ENCODE measurements at regions not wholly inside any gene's neighbourhood (a gene's known extent, or its start where the extent isn't known, plus 50 kb on each side); places are given as distances from the start of the nearest gene placed in this dataset.
"Not testable (repeated sequence)": the region's sequence is repeated elsewhere in the genome, so short reads cannot be mapped to it uniquely, and the experiment has no call there.

GRCh38 chr3:25945836-25946235 lies 155.9 kb downstream of the OXSM start:
- no peak for DNase-seq (ENCODE audit: low read depth)

DNA sequence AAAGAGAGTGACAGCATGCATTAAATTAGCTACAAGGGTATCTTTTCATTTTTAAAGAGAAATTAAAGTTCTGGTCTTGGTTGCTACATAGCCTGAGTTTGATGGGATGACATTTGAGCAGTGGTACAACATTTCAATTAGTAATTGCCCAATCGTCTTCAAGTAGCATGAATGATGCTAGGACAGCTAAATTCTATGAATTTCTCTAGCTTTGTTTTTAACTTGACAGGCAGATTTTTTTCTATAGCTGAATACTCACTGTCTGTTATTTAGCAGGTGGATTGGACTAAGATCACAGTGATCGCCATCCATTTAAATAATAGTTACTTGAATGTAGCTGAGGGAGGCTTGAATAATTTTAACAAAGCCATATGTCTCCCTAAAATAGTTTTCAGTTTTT lies 162.2 kb downstream of the OXSM start:
- DNase-seq (ENCODE audit: low read depth), result no peak

- no peak for DNase-seq (ENCODE audit: low read depth)
Observed at GRCh38 chr3:25957026-25957425, 167.1 kb downstream of the OXSM start.

- no peak for DNase-seq (ENCODE audit: low read depth)
Observed at GRCh38 chr3:25960776-25961175, 170.9 kb downstream of the OXSM start.

DNA sequence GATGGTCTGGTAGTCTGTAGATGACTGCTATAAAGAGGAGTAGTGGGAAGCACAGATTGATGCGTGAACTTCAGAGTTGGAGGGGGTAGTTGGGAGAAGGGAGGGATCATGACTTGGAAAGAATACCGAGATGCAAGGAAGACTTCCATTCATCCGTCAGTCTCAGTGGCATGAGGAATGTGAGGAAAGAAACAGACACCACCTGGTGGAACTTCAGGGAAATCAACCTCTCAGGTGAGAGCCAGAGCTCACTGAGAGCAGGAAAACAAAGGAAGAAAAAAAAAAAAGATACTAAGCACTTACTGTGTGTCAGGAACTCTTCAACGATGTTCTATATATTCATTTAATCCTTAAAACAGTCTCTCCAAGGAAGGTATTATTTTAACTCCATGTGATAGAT lies 172.4 kb downstream of the OXSM start:
- DNase-seq (ENCODE audit: low read depth), result no peak

GRCh38 chr3:25964141-25964540 lies 174.3 kb downstream of the OXSM start:
- DNase-seq (ENCODE audit: low read depth), result no peak

- no peak for DNase-seq (ENCODE audit: low read depth)
Observed at GRCh38 chr3:25967385-25967784, 177.5 kb downstream of the OXSM start.

DNA sequence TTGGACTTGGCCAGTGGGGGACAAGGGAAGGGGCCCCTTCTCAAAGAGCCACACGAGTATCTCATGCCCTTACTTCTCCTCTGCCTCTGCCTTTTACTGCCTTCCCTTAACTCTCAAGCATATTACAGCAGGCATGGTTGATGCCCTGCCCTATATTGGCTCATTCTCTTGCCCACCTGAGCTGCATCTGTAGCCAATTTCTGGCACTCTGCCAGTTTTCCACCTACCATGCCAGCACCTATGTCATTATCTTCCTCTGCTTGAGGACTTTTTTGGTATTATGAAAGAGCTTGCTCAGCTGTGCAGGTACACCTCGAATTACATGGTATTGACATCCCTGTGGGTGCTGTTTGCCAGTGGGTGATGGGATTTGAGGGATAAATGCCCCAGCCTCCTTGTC lies 181.8 kb downstream of the OXSM start:
- no peak for DNase-seq (ENCODE audit: low read depth)

- no peak for DNase-seq (ENCODE audit: low read depth)
Observed at GRCh38 chr3:25973122-25973521, 183.2 kb downstream of the OXSM start.

DNA sequence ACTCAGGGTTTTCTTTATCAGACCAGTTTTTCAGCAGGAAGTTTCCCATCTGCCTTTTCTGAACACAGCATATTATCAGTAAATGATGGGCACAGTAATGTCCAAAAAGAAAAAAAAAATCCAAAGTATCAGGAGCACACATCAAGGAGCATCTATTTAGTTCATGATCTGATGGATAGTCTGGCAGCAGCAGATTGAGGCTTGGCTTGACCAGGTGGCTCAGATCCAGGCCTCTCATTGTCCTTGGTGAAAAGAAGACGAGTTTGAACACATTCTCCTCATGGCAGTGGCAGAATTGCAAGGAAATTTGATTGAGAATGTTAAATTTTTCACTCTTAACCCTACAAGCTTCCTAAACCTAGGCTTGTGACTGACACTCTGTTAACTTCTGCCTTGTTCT lies 192.9 kb downstream of the OXSM start:
- no peak for DNase-seq (ENCODE audit: low read depth)

DNA sequence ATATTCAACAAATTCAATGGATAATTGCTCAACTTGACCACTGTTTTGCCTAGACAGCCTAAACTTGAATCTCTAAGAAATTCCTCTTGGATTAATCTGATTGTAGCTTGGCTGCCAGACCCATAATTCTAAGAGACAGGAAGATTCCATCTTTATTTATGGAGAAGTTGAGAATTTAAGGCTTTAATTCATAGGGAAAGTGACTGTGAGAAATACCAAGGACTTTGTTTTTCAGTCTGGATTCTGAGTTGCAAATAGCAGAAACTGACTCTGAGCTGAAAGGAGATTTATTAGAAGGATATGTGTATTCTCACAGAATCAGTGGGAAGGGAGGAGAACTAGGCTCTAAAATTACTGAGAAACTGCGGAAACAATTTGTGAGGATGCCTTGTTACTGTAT lies 195.7 kb downstream of the OXSM start:
- DNase-seq (ENCODE audit: low read depth), result no peak

- no peak for DNase-seq (ENCODE audit: low read depth)
Observed at GRCh38 chr3:25992606-25993005, 202.7 kb downstream of the OXSM start.

- DNase-seq (ENCODE audit: low read depth), result no peak
Observed at GRCh38 chr3:26004172-26004571, 214.3 kb downstream of the OXSM start.

DNA sequence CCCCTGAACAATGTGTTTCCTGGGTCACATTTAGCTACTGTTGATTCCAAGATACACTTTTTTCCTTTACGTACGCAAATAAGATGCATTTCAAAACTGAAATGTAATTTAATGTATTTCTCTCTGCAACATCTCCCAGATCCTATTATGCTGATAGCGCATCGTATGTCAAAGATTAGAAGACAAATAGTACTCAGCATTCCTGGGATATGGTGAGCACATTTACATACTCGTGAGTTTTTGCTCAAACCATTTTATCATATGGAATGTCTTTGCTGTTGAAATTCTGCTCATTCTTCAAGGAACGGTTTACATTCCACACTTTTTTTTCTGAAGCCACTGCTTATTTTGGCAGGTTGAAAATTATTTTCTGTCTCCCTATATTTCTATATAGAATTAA lies 221.4 kb downstream of the OXSM start:
- no peak for DNase-seq (ENCODE audit: low read depth)

DNA sequence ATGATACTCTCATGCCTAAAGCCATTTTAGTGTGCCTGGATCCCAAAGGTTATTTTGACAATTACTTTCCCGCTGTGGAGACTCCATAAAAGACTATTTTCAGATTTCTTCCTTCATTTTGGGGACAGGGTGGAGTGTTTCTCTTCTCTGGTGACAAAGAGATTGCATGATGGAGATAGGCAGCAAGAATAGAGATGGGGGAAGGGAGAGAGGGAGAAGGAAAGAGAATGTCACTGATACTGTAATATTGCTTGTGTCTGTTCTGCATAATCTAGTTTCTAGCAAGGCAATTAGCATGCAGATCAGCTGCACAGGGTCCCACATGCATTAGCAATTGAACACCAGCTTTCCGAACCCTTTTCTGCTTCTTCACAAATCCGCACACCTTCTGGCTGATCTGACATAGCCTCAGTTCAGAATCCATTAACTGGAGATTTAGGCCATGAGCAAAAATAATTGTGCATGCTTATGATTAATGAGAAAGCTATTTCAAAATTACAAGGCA lies 222.4 kb downstream of the OXSM start:
- DNase-seq (ENCODE audit: low read depth), result no peak

- DNase-seq (ENCODE audit: low read depth), result no peak
Observed at GRCh38 chr3:26015752-26016151, 225.9 kb downstream of the OXSM start.

DNA sequence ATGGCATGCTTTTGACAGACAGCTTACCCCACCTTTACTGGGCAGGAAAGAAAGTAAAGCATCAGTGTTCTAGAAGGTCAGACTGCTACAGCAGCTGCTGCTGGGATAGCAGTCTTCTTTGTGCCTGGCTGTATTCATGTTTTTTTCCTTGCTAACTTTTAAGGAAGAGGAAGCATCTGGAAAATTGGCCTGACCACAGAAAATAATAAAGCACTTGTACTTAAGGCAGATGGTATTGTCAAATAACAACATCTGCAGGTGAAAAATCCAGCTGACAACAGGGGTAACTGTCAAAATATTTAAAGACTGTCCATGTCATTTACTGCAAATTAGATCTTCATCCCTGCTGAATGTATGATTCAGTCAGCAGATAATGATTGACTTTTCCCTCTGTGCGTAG lies 229.0 kb downstream of the OXSM start:
- no peak for DNase-seq (ENCODE audit: low read depth)

DNA sequence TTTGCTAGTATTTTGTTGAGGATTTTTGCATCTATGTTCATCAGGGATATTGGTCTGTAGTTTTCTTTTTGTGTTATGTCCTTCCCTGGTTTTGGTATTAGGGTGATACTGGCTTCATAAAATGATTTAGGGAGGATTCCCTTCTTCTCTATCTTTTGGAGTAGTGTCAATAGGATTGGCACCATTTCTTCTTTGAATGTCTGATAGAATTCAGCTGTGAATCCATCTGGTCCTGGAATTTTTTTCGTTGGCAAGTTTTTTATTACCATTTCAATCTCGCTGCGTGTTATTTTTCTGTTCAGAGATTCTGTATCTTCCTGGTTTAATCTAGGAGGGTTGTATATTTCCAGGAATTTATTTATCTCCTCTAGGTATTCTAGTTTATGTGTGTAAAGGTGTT lies 234.3 kb downstream of the OXSM start:
- DNase-seq (ENCODE audit: low read depth), result not testable (repeated sequence)

DNA sequence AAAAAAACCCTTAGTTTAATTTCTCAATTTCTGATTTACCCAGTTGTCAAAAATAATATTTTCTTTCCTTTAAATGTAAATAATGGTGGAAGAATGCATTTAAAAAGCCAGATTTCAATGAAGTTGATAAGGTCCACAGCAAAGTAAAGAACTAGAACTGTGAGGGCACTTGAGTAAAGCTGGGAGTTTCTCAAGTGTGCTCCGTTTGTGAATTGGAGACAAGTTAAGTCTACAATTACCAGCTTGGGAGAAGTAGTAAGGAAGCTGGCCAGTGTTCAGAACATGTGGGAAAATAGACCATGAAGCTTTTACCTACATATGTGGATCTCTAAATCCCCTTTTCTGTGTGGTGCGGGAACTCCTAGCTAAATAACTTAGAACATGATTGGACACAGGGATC lies 239.4 kb downstream of the OXSM start:
- no peak for DNase-seq (ENCODE audit: low read depth)

DNA sequence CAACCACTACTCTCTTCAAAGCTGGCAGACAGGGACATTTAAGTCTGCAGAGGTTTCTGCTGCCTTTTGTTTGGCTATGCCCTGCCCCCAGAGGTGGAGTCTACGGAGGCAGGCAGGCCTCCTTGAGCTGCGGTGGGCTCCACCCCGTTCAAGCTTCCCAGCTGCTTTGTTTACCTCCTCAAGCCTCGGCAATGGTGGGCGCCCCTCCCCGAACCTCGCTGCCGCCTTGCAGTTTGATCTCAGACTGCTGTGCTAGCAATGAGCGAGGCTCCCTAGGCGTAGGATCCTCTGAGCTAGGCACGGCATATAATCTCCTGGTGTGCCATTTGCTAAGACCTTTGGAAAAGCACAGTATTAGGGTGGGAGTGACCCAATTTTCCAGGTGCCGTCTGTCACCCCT lies 252.2 kb downstream of the OXSM start:
- DNase-seq (ENCODE audit: low read depth), result not testable (repeated sequence)

DNA sequence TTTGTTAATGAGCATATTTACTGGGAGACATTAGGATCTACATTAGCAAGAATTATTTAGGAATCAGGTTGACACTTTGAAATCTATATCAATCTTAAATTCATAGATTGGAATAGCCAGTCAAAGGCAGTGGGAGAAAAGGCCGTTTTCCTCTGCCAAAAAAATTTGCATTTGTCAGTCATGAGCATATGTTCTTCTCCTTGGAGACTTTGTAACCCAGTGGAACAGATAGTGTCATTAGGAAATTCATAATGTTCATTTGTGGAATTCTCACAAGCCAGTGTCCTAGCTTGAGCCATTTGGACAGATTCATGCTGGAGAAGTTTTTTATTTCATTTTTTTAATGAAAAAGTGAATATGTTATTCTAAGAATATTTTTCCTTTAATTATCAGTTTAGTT lies 260.1 kb downstream of the OXSM start:
- DNase-seq (ENCODE audit: low read depth), result no peak

DNA sequence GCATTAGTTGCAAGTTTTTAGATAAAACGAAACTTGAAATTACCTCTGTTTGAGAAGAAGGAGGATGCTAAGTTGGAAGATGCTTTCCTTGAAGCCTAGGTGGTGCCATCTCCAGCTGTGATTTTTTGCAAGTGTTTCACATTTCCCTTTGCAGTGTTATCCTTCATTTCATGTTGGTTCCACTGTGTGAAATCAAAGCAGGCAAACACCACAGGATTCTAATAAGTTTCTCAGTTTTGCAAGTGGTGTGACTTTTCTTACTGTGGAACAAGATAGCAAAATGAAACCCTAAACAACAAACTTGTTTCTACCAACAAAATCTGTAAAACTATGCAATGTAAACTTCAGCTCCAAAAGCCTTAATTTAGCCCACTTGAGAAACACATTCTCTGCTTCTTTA lies 260.9 kb downstream of the OXSM start:
- no peak for DNase-seq (ENCODE audit: low read depth)

DNA sequence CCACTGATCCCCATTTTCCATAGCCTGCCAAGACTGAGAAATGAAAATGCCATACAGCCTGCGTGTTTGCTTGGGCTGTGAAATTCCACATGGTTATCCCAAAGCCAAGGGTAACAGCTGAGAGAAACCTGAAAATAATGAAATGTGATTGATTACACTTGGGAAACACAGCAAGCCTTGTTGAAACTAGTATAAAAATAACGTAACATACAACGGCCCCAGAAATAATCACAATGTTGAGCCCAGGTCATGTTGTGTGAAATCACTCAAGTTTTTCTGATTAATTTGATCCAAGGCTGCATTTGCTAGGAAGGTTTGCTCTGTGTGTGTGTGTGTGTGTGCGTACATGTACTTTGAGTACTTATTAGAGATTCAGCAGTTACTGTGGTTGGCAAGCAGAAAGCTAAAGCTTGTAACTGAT lies 269.0 kb downstream of the OXSM start:
- no peak for DNase-seq (ENCODE audit: low read depth)

DNA sequence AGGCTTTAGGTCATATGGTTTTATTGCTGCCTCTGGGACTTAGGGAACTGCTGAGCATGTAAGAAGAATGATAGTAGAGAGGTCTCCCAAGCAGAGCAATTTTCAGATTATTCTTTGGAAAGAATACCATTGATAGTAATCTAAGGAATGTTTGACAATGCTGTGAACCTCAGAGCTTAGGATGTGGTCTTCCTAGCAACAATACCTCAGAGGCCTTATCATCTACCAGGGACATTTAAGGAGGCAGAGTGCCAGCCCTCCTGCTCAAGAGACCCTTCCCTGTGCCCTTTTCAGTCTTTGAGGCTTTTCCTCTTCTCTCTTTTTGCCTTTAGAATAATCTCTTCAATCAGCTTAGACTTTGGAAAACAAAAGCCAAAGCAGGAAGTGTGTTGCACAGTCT lies 272.1 kb downstream of the OXSM start:
- no peak for DNase-seq (ENCODE audit: low read depth)

- no peak for DNase-seq (ENCODE audit: low read depth)
Observed at GRCh38 chr3:26064297-26064696, 274.4 kb downstream of the OXSM start.

Data from Daoy (cell line).